Lower leg skin (tissue), 3 donors: ENCODE measurements at regions not wholly inside any gene's neighbourhood (a gene's known extent, or its start where the extent isn't known, plus 50 kb on each side); places are given as distances from the start of the nearest gene placed in this dataset.

Source experiments
- POLR2A ChIP-seq, 2 donors: fragments of 450-650 bp; IDR thresholded peaks; one replicate each; pipeline ENCODE4 v1.6.1; 2016 to 2017; ENCODE audit warnings: antibody characterized with exemption in 2 of 2, mild to moderate bottlenecking in 1 of 2, moderate library complexity in 1 of 2
- TF ChIP-seq, protein P1 (sequence below), 3 donors: fragments of 450-650 bp; IDR thresholded peaks; one replicate each; pipeline ENCODE4 v1.5.1; 2016; ENCODE audit warnings: antibody characterized with exemption in 3 of 3, mild to moderate bottlenecking in 3 of 3, moderate library complexity in 2 of 3

- TF ChIP-seq, protein P1, sequence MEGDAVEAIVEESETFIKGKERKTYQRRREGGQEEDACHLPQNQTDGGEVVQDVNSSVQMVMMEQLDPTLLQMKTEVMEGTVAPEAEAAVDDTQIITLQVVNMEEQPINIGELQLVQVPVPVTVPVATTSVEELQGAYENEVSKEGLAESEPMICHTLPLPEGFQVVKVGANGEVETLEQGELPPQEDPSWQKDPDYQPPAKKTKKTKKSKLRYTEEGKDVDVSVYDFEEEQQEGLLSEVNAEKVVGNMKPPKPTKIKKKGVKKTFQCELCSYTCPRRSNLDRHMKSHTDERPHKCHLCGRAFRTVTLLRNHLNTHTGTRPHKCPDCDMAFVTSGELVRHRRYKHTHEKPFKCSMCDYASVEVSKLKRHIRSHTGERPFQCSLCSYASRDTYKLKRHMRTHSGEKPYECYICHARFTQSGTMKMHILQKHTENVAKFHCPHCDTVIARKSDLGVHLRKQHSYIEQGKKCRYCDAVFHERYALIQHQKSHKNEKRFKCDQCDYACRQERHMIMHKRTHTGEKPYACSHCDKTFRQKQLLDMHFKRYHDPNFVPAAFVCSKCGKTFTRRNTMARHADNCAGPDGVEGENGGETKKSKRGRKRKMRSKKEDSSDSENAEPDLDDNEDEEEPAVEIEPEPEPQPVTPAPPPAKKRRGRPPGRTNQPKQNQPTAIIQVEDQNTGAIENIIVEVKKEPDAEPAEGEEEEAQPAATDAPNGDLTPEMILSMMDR (IDR thresholded peaks at IDR 0.05), result no peak
- no peak for TF ChIP-seq POLR2A (IDR thresholded peaks at IDR 0.05)
These were observed 86.1 kb upstream of the SLC1A1 start for GRCh38 chr9:4404156-4404555.
